MM.1S (cell line): ENCODE measurements at regions not wholly inside any gene's neighbourhood (a gene's known extent, or its start where the extent isn't known, plus 50 kb on each side); places are given as distances from the start of the nearest gene placed in this dataset.

Source experiments
- CTCF ChIP-seq: fragments of 300-600 bp; sonication (generic); IDR thresholded peaks from 2 replicates; pipeline ENCODE4 v1.5.1; 2016; ENCODE audit warnings: antibody characterized with exemption, low read length, mixed read lengths
- EZH2 ChIP-seq: fragments of 300-600 bp; sonication (generic); optimal IDR thresholded peaks from 2 replicates; pipeline ENCODE3; 2017; ENCODE audit warnings: low read depth, mild to moderate bottlenecking, antibody characterized with exemption, low read length, mixed read lengths
- EZH2phosphoT487 ChIP-seq: fragments of 300-600 bp; sonication (generic); IDR thresholded peaks from 2 replicates; pipeline ENCODE4 v1.6.1; 2018; ENCODE audit warnings: antibody characterized with exemption, low read length

DNA sequence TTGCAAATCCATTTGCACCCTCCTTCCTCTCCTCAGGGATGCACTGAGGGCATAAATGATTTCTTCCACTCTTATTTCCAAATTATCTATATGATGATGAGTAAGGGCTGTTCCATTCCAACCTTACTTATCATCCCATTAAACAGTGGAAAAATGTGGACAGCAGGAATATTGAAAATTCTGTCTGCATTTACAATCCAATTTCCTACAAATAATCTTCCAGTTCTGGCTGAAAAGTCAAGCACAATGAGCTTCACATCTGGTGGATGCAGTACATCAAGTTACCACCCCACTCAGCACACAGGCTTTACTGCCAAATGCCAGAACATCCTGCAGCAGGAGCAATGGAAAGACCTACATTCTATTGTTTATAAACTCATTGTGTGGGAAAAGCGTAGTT lies 345.0 kb upstream of the STEAP1 start:
- TF ChIP-seq CTCF (no peak), EZH2 (no peak), EZH2phosphoT487 (no peak)
